GM18505 (cell line): ENCODE measurements at regions not wholly inside any gene's neighbourhood (a gene's known extent, or its start where the extent isn't known, plus 50 kb on each side); places are given as distances from the start of the nearest gene placed in this dataset.
"Not testable (repeated sequence)": the region's sequence is repeated elsewhere in the genome, so short reads cannot be mapped to it uniquely, and the experiment has no call there.

Experiments
- ATAC-seq: cut with Tn5 transposase; IDR thresholded peaks from one replicate; pipeline ENCODE4 v1.9.1; 2021; ENCODE audit not compliant: unreplicated experiment
- POLR2A ChIP-seq: IDR thresholded peaks from 4 replicates; pipeline ENCODE4 v1.6.1; 2011; ENCODE audit warnings: borderline replicate concordance; ENCODE audit not compliant: insufficient read depth, insufficient read length; ENCODE audit errors: extremely low read depth

- no peak for ATAC-seq
- TF ChIP-seq POLR2A, result no peak
Observed at GRCh38 chr6:86147311-86147710, 504.6 kb upstream of the SYNCRIP start.

DNA sequence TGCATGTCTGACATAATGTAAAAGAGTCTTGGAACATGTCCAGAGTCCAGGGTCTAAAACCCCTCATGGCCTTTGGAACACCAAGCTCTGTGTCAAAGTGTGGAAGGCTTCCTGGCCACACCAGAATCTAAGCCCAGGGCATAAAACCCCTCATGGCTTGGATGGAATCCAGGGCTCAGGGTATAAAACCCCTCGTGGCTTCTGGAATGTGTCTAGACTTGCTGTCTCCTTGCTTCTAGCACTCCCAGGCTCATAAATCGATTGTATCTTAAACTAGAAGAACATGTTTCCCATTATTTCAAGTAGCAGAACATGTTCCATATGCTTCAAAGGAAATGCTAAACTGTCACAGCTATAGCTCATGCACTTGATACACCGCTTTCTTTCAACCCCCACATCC is 504.1 kb upstream of the SYNCRIP start:
- ATAC-seq, result not testable (repeated sequence)

DNA sequence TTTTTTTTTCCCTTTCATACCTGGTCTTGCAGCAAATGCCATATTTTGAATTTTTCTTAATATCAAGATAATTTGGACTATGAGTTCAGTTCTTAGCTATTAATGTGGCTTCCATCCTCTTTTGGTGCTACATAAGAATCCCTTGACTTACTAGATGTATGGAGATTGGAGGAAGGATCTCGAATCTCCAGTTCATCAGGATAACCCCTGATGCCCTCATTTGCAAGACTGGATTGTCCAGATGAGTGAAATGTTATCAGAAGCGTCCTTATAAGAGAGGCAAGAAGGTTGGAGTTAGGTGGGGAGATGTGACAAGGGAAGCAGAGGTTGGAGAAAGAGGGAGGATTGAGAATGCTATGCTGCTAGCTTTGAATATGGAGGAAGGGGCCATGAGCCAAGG is 499.6 kb upstream of the SYNCRIP start:
- no peak for ATAC-seq
- TF ChIP-seq POLR2A, result no peak

DNA sequence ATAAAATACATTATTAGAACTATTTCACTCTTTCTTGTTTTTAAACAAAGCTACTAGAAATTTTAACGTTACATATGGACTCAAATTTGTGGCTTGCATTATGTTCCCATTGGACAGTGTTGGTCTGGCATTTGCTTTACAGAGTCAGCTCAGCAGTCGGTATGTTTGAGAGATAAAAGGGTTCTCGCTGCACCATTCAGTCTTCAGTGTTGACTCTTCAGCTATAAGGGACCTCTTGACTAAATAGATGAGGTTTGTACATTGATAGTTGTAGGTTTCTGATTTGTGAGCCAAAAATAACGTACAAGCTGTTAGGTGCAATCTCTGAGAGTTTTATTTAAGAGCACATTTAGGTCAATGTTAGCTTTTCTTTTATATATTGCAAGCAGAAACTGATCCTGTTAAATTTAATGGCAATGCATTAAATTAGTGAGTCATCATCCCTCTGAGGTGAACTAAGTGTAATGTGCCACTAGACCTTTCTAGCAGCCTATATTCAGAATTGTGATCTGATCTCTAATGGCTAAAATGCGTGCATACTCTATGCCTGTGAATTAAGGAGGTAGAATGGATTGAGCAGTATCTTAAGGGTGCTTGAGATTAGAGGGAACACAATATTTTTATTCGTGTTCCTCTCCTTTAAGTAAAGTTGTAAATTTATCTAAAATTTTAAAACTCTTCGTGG is 485.6 kb upstream of the SYNCRIP start:
- ATAC-seq, result no peak
- TF ChIP-seq POLR2A, result no peak

DNA sequence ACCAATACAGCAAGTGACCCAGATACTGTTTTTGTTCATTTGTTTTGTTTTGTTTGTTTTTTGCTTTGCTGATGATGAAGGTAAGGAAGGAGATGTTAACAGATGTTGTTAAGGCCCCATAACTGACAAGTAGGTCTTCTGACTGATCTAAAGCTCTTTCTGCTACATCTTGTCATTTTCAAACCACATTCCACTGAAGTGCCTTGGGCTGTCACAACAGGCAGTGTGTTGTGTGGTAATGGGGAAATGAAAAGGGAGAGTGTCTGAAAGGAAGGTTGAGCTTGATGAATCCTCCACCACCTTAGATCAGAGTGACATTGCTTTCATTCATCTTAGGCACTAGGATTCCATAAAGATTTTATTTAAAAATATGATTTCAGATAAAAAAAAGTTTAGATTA is 479.4 kb upstream of the SYNCRIP start:
- no peak for TF ChIP-seq POLR2A
- no peak for ATAC-seq

GRCh38 chr6:86118271-86118670 is 475.6 kb upstream of the SYNCRIP start:
- no peak for ATAC-seq
- no peak for TF ChIP-seq POLR2A

GRCh38 chr6:86107985-86108384 is 465.3 kb upstream of the SYNCRIP start:
- ATAC-seq, result no peak
- TF ChIP-seq POLR2A, result no peak

- ATAC-seq, result no peak
Observed at GRCh38 chr6:86087954-86088353, 445.3 kb upstream of the SYNCRIP start.

GRCh38 chr6:86079938-86080337 is 437.3 kb upstream of the SYNCRIP start:
- TF ChIP-seq POLR2A, result no peak

More at GRCh38 chr6:86087954-86088353, 445.3 kb upstream of the SYNCRIP start:
- no peak for TF ChIP-seq POLR2A

GRCh38 chr6:86070151-86070550 is 427.5 kb upstream of the SYNCRIP start:
- no peak for TF ChIP-seq POLR2A
- ATAC-seq, result no peak

More at GRCh38 chr6:86079938-86080337, 437.3 kb upstream of the SYNCRIP start:
- no peak for ATAC-seq

DNA sequence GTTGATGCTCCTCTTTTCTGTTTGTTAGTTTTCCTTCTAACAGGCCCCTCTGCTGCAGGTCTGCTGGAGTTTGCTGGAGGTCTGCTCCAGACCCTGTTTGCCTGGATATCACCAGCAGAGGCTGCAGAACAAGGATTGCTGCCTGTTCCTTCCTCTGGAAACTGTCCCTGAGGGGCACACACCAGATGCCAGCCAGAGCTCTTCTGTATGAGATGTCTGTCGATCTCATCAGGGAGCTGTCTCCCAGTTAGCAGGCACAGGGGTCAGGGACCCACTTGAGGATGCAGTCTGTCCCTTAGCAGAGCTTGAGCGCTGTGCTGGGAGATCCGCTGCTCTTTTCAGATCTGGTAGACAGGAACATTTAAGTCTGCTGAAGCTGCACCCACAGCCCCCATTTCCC is 422.3 kb upstream of the SYNCRIP start:
- ATAC-seq, result not testable (repeated sequence)

GRCh38 chr6:86057293-86057980 is 414.8 kb upstream of the SYNCRIP start:
- ATAC-seq, result not testable (repeated sequence)

- ATAC-seq, result no peak
- no peak for TF ChIP-seq POLR2A
Observed at GRCh38 chr6:86045038-86045437, 402.4 kb upstream of the SYNCRIP start.

GRCh38 chr6:86042214-86042613 is 399.5 kb upstream of the SYNCRIP start:
- TF ChIP-seq POLR2A, result no peak
- ATAC-seq, result no peak

- no peak for ATAC-seq
- no peak for TF ChIP-seq POLR2A
Observed at GRCh38 chr6:86031713-86032112, 389.0 kb upstream of the SYNCRIP start.
